ENCODE measurements at regions not wholly inside any gene's neighbourhood (a gene's known extent, or its start where the extent isn't known, plus 50 kb on each side); places are given as distances from the start of the nearest gene placed in this dataset.

GRCh38 chr9:24434183-24434582, 111.5 kb downstream of the IZUMO3 start:
- TF ChIP-seq CTCF (IDR thresholded peaks at IDR 0.05; ENCODE audit: control insufficient read depth, insufficient read depth, low read depth, low read length, missing control alignments), result no peak
- DNase-seq (ENCODE audit: low read depth), result no peak
- H3K4me3 ChIP-seq (ENCODE audit: control insufficient read depth, low read depth, low read length), result no peak overlapping the region

DNA sequence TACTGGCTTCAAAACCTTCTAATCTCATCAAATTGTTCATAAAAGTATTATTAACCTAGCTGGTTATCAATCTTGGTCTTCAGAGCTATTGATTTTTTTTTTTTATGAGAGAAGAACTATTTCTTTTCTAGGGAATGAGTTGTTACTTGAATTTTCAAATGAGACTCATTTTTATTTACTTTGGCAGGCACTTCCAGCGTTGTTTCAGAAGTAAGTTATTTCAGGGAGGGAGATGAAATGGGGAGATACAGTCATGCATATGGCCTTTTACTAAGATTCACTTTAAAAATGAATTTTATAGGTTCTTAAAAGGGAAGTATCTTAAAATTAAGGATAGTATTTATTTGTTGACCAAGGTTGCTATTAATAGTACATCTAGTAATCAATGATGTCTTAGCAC, 129.6 kb downstream of the IZUMO3 start:
- no peak for TF ChIP-seq CTCF (IDR thresholded peaks at IDR 0.05; ENCODE audit: control insufficient read depth, insufficient read depth, low read depth, low read length, missing control alignments)
- DNase-seq (ENCODE audit: low read depth), result no peak
- no peak overlapping the region for H3K4me3 ChIP-seq (ENCODE audit: control insufficient read depth, low read depth, low read length)

DNA sequence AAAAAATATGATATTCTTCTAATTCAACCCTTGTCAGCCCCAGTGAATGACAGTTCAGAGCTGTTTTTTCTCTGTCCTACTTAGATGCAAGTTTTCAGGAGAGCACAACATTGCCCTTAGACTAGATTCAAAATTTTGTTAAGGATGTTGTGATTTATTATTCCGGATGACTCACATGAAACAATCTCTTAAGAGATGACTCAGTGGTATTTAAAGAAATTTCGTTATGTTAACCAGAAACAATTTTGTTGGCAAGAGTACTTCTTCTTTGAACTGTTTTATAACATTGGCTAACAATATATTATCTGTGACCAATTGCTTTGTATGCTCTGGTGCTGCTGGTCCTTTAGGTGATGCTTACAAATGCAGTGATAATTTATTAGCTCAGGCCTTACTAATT, 132.0 kb downstream of the IZUMO3 start:
- H3K4me3 ChIP-seq (ENCODE audit: control insufficient read depth, low read depth, low read length), result no peak overlapping the region
- TF ChIP-seq CTCF (IDR thresholded peaks at IDR 0.05; ENCODE audit: control insufficient read depth, insufficient read depth, low read depth, low read length, missing control alignments), result no peak
- DNase-seq (ENCODE audit: low read depth), result no peak

DNA sequence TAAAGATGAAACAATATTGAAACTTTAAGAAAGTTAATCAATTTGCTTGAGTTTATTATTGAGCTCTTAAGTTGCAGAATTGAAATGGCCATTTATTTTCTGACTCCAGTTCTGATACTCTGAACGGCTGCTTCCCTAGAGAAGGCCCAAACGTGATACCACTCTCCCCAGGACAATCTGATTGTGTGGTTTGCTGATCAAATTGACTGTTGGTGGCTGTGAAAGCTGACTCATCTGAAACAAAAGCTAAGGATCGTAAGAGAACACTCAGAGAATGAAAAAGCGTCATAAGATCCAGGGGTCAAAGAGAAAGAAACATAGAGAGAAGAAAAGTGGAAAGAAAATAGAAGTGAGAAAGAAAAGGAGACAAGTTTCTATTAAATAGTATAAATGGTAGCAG, 147.2 kb downstream of the IZUMO3 start:
- no peak for DNase-seq (ENCODE audit: low read depth)
- H3K4me3 ChIP-seq (ENCODE audit: control insufficient read depth, low read depth, low read length), result no peak overlapping the region
- no peak for TF ChIP-seq CTCF (IDR thresholded peaks at IDR 0.05; ENCODE audit: control insufficient read depth, insufficient read depth, low read depth, low read length, missing control alignments)

DNA sequence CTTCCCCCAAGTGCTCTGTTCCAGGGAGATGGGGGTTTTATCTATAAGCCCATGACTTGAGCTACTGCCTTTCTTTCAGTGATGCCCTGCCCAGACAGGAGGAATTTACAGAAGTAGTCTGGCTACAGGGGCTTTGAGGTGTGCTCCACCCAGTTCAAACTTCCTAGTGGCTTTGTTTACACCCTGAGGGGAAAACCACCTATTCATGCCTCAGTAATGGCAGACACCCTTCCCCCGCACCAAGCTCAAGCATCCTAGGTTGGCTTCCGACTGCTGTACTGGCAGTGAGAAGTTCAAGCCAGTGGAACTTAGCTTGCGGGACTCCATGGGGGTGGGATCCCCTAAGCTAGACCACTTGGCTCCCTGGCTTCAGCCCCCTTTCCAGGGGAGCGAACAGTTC, 154.6 kb downstream of the IZUMO3 start:
- no peak overlapping the region for H3K4me3 ChIP-seq (ENCODE audit: control insufficient read depth, low read depth, low read length)
- DNase-seq (ENCODE audit: low read depth), result no peak
- TF ChIP-seq CTCF (IDR thresholded peaks at IDR 0.05; ENCODE audit: control insufficient read depth, insufficient read depth, low read depth, low read length, missing control alignments), result no peak

DNA sequence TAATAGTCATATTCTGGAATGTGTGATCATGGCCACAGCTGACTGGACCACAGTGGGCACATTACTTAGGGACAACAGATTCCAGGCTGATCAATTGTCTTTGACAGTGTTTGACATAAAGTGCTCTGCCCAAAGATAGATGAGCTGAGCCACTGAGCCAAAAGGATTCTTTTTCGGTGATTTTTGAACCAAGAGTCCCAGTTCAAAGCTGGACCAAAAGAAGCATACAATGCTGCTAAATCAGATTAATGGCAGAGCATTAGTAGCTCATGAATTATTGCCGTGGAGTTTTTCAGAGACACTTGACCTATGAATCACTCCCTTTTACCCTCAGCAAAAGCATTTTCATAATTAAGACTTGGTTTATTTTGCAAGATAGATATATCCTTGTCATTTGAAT, 160.6 kb downstream of the IZUMO3 start:
- DNase-seq (ENCODE audit: low read depth), result no peak
- no peak for TF ChIP-seq CTCF (IDR thresholded peaks at IDR 0.05; ENCODE audit: control insufficient read depth, insufficient read depth, low read depth, low read length, missing control alignments)

GRCh38 chr9:24382566-24382965, 163.1 kb downstream of the IZUMO3 start:
- no peak for TF ChIP-seq CTCF (IDR thresholded peaks at IDR 0.05; ENCODE audit: control insufficient read depth, insufficient read depth, low read depth, low read length, missing control alignments)
- no peak for DNase-seq (ENCODE audit: low read depth)
- no peak overlapping the region for H3K4me3 ChIP-seq (ENCODE audit: control insufficient read depth, low read depth, low read length)

More for the DNA sequence above, 160.6 kb downstream of the IZUMO3 start:
- H3K4me3 ChIP-seq (ENCODE audit: control insufficient read depth, low read depth, low read length), result no peak overlapping the region
